Cardiac muscle cell (in vitro differentiated cells and primary cell): ENCODE measurements at regions not wholly inside any gene's neighbourhood (a gene's known extent, or its start where the extent isn't known, plus 50 kb on each side); places are given as distances from the start of the nearest gene placed in this dataset.
"Not testable (repeated sequence)": the region's sequence is repeated elsewhere in the genome, so short reads cannot be mapped to it uniquely, and the experiment has no call there.

Experiments
- DNase-seq, 2 donors: peaks; one replicate each; pipeline versions ENCODE4 v3.0.0 to v3.0.0-alpha.2; 2010 to 2017; ENCODE audit warnings: low read depth in 1 of 2, low spot score in 1 of 2
- H3K27ac ChIP-seq: fragments of 200-600 bp; sonication (generic); 2 replicates; pipeline ENCODE4 v1.5.1; 2016
- H3K27me3 ChIP-seq: fragments of 200-600 bp; sonication (generic); 2 replicates; pipeline ENCODE4 v1.6.0; 2016; ENCODE audit warnings: control low read depth
- H3K36me3 ChIP-seq: fragments of 200-600 bp; sonication (generic); 2 replicates; pipeline ENCODE4 v1.5.1; 2016; ENCODE audit warnings: control low read depth
- H3K4me1 ChIP-seq: fragments of 200-600 bp; sonication (generic); 2 replicates; pipeline ENCODE4 v1.8.1; 2017; ENCODE audit warnings: low read depth, mild to moderate bottlenecking, mixed run types
- H3K4me3 ChIP-seq: fragments of 200-600 bp; sonication (generic); 2 replicates; pipeline ENCODE4 v1.5.1; 2016; ENCODE audit warnings: mild to moderate bottlenecking
- H3K9me3 ChIP-seq: fragments of 200-600 bp; sonication (generic); 2 replicates; pipeline ENCODE4 v1.5.1; 2017; ENCODE audit warnings: low read depth, mild to moderate bottlenecking, control low read depth
- TF ChIP-seq, protein P1 (sequence below): IDR thresholded peaks from 2 replicates; pipeline ENCODE4 v1.5.1; 2012; ENCODE audit warnings: low read depth, mild to moderate bottlenecking, low read length

DNA sequence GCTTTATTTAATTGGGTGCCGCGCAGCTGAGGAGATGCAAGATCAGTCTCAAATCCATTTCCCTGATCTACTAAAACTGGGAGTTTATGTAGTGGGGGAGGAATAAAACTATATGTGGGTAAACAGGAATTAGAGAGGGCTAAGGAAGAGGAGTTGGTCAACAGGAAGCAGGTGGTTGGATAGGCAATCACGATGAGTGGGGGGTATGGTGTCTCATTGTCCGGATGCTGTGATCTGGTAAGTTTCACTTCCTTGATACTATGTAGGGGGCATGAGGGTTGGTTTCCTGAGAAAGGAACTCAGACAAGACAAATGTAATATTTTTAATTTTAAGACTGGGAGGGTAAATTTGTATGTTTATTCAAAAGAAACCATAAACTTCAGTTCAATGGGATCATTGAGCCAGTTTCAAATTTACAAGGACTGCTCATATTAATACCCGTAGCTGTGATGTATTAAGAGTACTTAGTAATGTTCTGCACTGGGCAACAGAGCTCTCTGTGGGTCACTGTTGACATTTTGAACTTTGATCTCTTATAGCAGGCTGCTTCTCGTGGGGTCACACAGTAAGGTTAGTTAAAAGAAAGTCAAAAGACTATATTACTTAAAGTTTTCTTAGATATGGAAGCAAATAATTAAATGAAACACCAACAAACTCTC is 786.2 kb upstream of the FBXO33 start:
- TF ChIP-seq, protein P1, sequence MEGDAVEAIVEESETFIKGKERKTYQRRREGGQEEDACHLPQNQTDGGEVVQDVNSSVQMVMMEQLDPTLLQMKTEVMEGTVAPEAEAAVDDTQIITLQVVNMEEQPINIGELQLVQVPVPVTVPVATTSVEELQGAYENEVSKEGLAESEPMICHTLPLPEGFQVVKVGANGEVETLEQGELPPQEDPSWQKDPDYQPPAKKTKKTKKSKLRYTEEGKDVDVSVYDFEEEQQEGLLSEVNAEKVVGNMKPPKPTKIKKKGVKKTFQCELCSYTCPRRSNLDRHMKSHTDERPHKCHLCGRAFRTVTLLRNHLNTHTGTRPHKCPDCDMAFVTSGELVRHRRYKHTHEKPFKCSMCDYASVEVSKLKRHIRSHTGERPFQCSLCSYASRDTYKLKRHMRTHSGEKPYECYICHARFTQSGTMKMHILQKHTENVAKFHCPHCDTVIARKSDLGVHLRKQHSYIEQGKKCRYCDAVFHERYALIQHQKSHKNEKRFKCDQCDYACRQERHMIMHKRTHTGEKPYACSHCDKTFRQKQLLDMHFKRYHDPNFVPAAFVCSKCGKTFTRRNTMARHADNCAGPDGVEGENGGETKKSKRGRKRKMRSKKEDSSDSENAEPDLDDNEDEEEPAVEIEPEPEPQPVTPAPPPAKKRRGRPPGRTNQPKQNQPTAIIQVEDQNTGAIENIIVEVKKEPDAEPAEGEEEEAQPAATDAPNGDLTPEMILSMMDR, result no peak
- DNase-seq, result no peak
- no peaks in the 10 kb centered on the region for H3K36me3 ChIP-seq
- no peaks in the 10 kb centered on the region for H3K9me3 ChIP-seq
- H3K27ac ChIP-seq, result no peak overlapping the region
- H3K4me3 ChIP-seq, result no peak overlapping the region
- H3K27me3 ChIP-seq, result no peaks in the 10 kb centered on the region
- no peaks in the 10 kb centered on the region for H3K4me1 ChIP-seq

DNA sequence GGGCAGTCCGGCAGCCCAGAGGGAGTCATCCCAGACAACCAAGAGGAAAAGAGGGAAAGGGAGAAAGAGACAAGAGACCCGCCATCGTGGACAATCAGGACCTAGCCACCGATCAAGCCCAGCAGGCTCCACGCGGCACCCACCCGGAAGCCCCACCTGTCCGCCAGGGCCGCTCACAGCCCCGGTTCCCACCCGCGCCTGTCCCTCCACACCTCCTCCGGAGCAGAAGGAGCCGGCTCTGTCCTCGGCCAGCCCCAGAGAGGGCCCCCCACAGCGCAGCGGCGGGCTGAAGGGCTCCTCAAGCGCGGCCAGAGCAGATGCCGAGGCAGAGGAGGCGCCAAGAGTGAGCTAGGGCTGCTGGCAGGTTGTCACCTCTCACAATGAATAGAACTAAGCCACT is 784.7 kb upstream of the FBXO33 start:
- no peak for DNase-seq
- Histone ChIP-seq H3K36me3 (no peaks in the 10 kb centered on the region), H3K4me3 (no peak overlapping the region), H3K27me3 (no peaks in the 10 kb centered on the region), H3K9me3 (no peaks in the 10 kb centered on the region), H3K4me1 (no peaks in the 10 kb centered on the region), H3K27ac (no peak overlapping the region)
- TF ChIP-seq, protein P1, result no peak

DNA sequence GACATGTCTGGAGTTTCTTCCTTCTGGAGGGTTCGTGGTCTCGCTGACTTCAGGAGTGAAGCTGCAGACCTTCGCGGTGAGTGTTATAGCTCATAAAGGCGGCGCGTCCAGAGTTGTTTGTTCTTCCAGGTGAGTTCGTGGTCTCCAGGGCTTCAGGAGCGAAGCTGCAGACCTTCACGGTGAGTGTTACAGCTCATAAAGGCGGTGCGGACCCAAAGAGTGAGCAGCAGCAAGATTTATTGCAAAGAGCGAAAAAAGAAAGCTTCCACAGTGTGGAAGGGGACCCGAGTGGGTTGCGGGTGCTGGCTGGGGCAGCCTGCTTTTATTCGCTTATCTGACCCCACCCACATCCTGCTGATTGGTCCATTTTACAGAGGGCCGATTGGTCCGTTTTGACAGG is 784.2 kb upstream of the FBXO33 start:
- H3K9me3 ChIP-seq, H3K4me1 ChIP-seq, H3K36me3 ChIP-seq, DNase-seq, H3K4me3 ChIP-seq, H3K27me3 ChIP-seq, H3K27ac ChIP-seq: not testable (repeated sequence)

DNA sequence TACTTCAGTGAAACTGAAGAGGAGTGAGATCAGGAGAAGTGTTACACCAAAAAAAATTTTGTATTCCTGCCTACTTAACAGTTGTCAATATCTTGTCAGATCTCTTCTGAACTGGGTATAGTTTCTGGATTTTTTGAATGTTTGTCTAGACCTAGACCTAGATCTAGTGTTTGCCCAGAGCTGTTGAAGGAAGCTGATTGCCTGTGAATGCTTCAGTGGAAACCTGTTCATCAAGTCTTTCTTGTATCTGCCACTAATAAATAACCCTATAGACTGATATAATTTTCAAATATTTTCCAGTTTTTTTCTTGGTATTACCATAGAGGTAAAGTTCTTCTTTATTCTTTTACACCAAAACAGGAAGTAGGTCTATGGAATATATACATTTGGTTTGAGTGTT is 781.5 kb upstream of the FBXO33 start:
- H3K27ac ChIP-seq, result no peak overlapping the region
- TF ChIP-seq, protein P1, result no peak
- no peak for DNase-seq
- no peaks in the 10 kb centered on the region for H3K9me3 ChIP-seq
- no peaks in the 10 kb centered on the region for H3K27me3 ChIP-seq
- no peaks in the 10 kb centered on the region for H3K36me3 ChIP-seq
- no peaks in the 10 kb centered on the region for H3K4me1 ChIP-seq
- no peak overlapping the region for H3K4me3 ChIP-seq

DNA sequence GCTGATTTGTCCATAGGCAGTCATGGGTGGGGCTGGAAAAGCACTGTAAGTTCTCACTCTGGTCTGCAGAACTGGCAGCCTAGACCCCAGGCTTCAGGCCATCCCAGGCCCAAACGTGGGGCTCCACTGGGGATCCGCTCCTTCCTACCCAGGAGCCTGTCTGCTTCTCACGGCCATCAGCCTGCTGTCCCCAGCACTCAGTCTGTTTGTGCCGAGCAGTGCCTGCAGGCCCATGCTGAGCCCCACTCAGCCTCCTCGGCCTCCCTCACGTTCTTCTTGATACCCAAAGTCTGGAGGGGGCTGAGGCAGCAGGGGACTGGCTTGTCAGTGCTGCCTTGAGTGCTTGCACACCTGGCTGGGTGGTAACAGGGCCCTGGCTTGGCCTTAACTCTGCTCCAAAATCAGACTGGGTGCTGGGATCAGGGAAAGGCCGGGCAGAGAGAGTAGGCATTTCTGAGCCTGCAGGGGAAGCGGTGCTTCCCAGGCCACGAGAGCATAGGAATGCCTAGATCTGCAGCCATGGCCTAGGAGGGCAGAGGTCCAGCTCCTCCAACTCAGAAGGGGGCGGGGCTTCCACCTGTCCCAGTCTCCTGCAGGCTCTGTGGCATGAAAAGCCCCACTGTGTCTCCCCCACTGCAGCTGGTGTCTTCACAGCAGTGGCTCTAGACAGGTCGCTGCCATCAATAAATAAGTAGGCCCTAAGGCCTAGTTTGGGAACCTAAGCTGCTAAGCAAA is 772.4 kb upstream of the FBXO33 start:
- Histone ChIP-seq H3K4me1 (no peaks in the 10 kb centered on the region), H3K9me3 (no peaks in the 10 kb centered on the region), H3K27ac (no peak overlapping the region), H3K4me3 (no peak overlapping the region), H3K27me3 (no peaks in the 10 kb centered on the region), H3K36me3 (no peaks in the 10 kb centered on the region)
- TF ChIP-seq, protein P1, result no peak
- DNase-seq, result peak in 1 of 2 donors; percentile 16

DNA sequence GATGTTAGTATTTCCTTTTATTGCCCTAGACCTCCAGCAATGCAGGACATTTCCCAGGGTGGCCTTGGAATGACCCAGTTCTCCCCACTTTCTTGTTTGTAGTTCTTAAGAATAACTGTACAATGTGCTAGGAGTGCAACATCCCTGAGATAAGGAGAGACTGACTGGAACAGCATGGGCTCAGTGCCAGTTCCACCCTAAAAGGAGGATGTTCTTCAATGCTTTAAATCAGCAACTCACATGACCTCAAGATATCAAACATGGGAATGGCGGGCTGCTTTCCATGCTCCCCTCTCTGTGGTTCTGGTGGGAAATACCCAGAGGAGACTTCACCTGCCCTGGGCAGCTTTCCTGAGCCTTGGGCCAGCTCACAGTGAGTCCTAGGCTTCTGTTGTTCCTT is 766.9 kb upstream of the FBXO33 start:
- Histone ChIP-seq H3K9me3 (no peaks in the 10 kb centered on the region), H3K27me3 (no peaks in the 10 kb centered on the region), H3K4me3 (no peak overlapping the region), H3K27ac (no peak overlapping the region), H3K4me1 (no peaks in the 10 kb centered on the region), H3K36me3 (no peaks in the 10 kb centered on the region)
- TF ChIP-seq, protein P1, result no peak
- no peak for DNase-seq
